Renal cortical epithelial cell (primary cell): ENCODE measurements at regions not wholly inside any gene's neighbourhood (a gene's known extent, or its start where the extent isn't known, plus 50 kb on each side); places are given as distances from the start of the nearest gene placed in this dataset.
A peak's percentile ranks its signal among the peaks of the same experiment; 100 is the strongest.

ENCODE experiments used
- DNase-seq: peaks from one replicate; pipeline ENCODE4 v3.0.0-alpha.2; 2011; ENCODE audit warnings: low read depth

DNA sequence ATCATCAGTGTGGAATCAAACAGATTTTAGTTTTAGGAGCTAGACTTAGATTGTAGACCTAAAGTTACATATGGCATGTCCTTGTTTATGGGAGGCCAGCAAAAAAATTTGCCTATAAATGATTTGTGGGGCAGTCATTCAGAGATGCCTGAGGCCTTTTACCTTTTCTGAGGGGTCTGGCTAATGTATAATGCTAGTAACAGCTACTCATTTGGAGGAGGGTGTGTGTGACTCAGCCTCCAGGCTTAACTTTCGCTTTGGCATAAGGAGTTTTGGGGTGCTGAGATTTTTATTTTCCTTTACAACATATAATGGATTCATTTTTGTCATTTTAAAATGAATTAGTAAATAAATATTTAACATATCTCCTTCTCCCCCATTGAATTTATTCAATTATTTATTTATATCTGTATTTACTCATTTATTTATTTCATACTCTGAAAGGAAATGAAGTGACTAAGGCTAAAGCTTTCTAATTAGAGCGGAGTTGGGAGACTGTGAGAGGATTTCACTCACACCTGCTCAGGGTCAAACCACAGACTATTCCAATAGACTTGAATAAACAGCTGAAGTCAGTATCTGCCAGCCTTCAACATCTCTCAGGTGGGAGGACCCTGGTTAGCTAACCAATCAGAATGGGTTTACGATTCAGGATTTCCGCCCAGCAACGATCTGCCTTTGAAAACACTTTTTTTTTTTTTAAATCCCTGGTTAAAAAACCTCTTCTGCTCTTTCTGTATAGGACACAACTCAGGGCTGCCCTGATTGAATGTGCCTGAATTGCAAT lies 487.5 kb upstream of the SGCD start:
- peak; percentile 85 for DNase-seq

DNA sequence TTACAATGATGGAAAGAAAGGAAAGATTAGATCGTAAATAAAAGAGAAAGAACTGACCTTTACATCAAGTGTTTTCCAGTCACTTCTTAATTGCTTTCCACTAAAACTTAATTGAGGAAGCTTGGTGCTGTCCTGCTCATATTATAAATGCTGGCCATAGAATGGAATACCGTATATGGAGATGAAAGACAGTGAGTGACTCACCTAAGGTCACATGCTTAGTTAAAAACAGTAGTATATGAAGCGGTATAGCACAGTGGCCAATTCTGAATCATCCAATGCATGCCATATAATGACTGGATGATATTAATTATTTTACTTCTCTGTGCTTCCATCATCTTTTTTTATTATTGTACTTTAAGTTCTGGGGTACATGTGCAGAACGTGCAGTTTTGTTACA lies 482.4 kb upstream of the SGCD start:
- DNase-seq, result no peak

DNA sequence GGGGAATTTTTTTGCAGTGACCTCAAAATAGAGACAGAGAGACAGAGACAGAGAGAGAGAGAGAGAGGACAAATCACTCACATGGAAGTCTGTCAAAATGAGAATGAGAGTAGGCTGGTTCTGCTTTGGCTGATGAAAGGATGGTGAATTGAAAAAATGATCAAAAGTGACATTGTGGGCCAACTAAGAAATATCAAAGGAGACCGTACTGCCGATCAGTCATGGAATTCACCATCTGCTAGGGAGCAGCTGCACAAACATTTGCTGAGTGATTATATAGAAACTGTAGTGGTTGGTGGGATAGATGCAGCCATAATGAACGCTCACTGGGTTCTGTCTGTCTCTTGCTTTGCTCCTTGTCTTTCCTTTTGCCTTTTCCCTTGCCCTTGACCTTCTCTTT lies 476.6 kb upstream of the SGCD start:
- no peak for DNase-seq

DNA sequence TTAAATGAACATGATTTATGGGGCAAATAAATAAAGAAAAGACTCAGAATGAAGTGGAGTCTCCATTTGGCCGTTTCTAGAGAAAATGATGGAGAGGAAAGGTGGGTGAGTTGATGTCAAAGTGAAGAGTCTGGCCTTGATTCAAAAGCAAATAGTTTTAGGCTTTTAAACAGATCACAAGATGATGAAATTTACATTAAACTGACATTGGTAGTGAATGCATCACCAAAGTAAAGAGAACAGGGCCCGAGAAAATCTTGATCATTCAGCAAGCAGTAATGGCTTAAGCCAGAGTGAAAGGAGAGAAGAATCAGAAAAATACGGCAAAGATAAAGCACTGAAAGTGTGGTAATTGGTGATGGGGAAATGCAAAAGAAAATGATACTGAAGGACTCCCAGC lies 460.0 kb upstream of the SGCD start:
- DNase-seq, result no peak

DNA sequence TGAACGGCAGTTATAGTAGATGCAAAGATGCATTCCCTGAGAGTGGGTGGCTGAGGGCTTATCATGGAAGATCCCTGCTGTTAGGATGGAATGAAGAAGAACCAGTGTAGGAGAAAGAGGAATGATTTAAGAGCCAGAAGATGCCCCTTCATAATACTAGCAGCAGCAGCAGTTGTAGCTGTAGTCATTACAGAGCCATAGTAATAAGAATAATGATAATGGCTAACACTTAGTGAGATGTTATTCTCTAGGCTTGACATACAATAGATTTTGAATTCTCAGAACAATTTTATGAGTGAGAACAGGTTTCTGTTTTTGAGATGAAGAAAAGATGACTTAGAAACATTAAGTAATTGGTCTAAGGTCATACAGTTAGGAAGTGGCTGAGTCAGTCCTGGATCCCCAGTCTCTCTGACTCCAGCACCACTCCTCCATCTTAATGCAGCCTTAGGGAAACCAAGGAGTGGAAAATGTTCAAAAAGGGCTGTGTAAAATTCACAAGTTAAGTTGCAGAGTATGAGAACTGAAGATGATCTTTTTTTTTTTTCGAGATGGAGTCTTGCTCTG lies 459.4 kb upstream of the SGCD start:
- no peak for DNase-seq

DNA sequence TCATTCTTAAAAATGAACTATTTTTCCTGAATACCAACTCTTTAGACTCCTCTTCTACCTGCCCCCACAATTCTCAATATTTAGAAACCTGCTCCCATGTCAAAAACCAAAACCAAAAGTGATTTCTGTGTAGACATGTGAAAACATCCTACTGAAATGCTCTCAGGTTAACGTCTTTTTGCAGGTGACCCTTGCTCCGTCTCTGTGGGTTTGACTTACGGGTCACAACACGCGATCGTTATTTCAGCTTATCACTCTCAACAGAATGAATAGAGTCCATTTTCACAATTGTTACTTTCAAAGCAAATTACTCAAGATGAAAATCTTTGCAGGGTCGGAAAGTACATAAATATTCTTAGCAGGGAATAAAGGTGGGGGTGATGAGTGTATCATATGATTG lies 456.3 kb upstream of the SGCD start:
- DNase-seq, result no peak

DNA sequence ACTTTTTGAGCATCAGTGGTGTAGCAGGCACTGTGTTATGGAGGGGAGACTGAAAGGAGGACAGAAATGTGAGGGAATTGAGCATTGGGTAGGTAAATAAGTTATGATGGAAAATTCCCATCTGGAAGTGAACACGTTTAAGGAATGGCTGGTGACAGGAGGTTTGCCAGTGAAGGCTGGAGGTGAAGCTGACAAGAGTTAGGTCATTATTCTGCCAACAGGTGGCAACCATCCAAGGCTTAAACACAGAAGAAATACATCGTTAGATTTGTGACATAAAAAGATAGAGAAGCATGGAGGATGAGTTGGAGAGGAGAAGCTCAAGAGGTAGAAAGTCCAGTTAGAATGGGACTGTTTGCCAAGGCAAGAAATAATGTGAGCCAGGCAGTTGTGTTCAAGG lies 455.3 kb upstream of the SGCD start:
- DNase-seq, result no peak

DNA sequence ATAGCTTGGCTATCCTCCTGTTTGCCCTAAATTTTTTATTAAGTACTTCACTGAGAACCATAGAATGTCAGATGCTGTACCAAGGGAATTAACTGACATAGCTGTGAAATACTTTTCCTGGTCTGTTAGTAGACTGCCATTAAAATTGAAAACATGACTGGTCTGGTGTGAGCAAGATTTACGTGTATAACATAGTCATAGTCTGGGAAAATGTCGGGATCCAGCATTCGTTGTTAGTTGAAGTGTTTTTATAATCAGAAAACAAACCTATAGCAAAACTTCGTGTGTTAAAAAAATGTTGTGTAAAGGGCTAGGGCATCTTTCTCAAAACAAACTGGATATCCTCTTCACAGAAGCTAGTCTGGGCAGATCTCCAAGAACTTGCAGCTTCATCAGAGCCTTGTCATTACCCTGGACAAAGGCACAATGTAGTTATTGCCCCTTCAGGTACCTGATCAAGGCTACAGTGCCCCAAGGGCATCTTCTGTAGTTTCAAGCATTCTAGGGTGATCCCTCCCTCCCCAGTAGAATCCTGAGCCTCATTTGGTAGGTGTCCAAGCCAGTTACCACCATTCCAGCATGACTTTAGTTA lies 454.2 kb upstream of the SGCD start:
- no peak for DNase-seq

DNA sequence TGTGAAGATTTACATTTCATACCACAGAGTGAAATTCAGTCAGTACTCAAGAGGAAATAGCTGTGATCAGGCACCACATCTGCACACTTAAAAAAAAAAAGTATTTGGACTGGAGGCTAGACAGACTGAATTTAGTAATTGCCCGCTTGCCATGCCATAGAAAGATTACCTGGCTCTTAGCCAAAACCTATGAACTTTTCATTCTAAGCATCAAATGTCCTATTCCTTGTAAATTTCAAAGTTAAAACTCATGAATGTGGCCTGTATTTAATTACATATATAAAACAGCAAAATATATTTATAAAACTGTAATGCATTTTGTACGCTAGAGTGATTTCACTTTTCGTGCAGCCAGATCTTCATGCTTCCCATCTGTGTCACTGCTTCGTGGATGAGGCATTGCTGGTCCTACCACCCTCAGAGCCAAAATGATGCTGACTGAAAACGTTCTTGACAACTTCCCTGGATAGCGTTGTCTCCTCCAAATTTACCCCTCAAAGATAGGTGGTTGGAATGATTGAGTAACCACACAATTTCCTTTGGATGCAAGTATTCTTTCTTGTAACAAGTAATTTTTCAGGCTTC lies 447.9 kb upstream of the SGCD start:
- no peak for DNase-seq

DNA sequence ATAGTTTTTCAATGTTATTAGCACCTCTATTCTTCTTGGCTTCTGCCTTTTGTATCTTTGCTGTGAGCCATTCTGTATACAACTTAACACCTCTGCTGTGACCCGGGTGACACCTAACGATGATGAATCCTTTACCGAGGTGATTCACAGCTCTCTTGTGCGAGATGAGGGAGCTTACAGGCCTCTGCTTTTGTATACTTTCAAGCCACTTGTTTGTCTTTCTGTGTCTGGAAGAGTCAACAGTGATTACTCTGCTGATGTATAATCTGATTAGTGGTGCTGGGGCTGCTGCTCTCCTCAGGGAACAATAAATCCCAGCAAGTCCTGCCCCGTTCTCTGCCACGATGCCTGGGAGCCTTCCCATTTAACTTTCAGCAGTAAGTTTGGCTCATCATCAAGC lies 442.9 kb upstream of the SGCD start:
- no peak for DNase-seq

DNA sequence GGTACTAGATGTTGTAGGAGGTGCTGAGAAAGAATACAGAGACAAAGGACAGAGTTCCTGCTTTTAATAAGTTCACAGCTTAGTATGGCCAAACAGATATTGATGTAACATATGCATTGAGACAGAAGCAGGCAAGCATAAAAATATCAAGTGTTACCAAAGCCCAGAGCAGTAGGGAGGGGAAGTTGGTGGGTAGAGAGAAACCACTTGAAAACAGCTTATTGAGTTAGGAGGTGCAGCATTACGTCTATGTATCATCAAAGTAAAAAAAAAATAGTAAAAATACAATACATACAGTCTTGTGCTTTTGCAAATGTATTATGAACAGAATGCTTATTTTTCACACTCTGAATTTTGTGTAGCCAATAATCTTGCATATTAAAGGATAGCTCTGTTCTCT lies 441.8 kb upstream of the SGCD start:
- DNase-seq, result no peak

DNA sequence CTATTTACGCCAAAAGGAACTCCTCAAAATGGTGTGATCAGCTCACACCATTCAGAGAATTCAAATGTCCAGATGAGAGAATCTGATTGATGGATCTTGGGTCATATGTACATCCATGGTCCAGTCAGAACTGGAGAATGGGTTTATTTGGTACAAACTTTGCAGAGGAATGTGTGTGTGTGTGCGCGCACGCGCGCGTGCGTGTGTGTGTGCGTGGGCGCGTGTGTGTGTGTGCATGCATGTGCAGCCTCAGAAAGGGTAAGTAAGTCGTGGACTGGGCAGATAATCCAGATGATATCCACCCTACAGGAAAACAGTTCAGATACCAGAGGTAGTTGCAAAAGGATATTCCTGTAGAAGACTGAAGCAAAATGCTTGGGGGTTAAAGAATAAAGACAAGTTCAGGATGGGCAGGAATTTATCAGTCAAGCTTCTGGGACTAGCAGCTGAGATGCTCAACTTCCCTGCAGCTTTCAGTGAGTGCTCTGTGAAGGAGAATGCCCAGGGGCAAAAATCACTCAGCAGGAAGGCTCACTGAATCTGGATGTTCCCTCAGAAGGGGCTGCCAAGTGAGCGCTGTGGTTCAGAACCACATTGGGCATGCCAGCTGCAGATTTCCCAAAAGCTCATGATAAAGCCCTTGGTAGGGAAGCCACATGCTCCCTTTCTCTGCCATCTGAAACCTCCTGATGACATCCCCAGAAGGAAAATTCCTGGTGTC lies 440.5 kb upstream of the SGCD start:
- DNase-seq, result no peak

DNA sequence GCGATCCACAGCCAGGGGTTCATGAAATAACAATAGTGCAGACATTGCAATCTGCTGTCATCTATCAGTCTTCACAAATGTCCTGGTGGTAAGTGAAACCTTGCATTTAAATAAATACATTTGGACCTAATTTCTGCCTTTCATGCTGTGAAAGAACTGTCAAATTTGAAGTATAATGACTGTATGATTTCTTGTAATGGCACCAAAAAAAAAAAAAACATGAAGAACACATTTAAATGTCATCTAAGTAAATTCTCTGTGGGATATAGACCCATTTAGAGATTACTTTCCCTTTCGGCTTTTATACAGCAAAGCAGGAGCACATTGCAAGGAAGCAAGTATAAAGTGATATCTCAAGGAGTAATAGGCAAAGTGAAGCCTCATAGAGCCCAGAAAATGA lies 431.5 kb upstream of the SGCD start:
- DNase-seq, result no peak

DNA sequence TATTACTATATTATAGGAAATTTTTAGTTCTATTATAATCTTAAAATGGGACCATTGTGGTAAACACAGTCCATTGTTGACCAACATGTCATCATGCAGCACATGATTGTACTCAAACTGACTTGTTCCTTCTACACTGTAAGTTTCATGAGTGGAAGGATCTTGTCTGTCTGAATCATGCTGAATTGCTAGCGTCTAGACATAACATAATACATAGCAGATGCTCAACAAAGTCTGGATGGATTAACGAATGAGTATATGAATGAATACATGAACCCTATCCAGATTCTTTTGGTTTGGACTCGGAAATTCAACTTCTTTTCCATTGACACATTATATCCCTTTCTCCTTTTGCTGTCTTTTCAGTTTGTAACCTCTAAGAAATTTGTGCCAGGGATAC lies 429.2 kb upstream of the SGCD start:
- DNase-seq, result no peak

DNA sequence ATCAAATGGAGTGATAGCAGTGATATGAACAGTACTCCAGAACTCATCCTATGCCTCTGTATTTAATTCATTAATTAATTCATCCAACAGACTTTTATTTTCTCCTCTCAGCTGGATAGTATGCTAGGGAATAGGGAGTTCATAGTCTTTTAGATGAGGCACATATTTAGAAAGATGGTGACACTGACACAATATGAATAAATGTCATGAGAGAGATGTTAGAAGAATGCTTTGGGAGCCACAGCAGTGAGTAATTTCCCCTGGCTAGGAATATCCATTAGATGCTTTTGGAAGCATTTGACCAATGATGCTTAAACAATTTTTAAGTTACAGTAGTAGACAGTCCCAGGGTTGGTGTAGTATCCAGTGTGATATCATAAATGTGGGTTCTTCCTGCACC lies 428.7 kb upstream of the SGCD start:
- DNase-seq, result no peak

DNA sequence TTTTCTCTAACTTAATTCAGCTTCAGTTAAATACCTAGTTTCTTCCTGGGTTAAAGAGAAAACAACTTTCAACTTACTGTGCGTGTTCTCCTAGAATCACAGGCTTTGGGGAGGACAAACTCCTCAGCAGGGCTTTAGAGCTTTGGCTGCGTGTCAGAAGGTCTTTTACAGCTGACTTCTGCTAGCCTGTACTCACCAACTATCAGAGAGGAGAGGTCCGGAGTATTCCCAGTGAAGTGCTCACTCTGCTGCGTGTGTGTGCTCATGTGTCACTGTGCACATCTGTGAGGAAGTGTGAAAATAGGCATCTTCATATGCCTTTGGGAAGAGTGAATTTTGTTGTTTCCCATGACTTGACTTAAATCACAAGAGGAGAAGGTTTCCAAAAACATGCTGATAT lies 423.2 kb upstream of the SGCD start:
- no peak for DNase-seq

DNA sequence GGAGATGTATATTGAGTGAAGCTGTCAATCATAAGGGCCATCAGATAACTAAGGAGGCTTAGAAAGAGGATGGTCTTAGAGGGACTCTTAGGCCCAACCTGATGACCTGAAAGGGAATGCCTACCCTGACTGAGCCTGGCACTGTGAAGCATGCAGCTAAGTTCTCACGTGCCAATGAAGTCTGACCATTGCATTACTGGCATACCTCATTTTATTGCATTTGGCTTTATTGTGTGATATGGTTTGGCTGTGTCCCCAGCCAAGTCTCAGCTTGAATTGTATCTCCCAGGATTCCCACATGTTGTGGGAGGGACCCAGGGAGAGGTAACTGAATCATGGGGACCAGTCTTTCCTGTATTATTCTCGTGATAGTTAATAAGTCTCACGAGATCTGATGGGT lies 421.6 kb upstream of the SGCD start:
- DNase-seq, result no peak

DNA sequence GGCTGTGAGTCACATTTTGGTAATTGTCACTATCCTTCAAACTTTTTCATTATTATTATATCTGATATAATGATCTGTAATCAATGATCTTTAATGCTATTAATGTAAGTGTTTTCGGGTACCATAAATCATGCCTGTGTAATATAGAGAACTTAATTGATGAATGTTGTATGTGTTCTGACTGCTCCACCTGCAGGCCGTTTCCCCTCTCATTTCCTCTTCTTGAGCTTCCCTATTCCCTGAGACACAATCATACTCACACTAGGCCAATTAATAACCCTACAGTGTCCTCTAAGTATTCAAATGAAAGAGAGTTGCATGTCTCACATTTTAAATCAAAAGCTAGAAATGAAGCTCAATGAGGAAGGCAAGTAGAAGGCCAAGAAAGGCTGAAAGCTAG lies 420.9 kb upstream of the SGCD start:
- DNase-seq, result no peak

DNA sequence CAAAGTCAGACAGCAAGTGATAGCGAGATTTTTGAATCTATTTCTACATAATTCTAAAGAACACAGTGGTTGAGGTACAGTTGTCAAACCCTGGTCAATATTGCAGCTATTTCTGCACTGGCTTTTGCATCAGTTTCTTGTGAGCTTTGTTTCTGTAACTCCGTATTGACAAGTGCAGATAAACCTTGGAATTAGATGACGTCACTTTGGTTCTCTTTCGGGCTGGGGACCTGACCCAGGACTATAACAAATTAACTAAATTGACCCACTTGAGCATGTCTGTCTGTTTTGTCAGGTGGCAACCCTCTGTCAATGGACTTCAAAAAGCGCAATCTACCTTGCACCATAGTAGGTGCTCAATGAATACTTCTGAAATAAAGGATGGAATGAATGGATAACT lies 418.4 kb upstream of the SGCD start:
- no peak for DNase-seq

DNA sequence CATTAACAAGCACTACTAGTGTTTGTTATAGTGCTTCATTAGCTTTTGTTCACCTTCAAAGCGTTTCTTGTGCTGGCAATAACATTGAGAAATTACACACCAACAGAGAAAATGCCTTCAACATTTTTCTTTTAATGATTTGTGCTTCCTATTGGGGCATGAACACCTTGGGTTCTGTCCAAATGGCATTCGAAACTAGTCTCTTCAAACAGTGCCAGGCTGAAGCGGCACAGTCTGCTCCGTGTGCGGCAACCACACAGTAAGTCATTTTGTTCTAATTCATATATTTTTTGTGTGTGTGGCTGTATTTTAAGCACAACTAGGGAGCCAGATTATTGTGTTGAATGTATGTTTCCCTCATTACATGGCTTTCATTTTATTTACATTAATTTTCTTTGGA lies 414.7 kb upstream of the SGCD start:
- no peak for DNase-seq

DNA sequence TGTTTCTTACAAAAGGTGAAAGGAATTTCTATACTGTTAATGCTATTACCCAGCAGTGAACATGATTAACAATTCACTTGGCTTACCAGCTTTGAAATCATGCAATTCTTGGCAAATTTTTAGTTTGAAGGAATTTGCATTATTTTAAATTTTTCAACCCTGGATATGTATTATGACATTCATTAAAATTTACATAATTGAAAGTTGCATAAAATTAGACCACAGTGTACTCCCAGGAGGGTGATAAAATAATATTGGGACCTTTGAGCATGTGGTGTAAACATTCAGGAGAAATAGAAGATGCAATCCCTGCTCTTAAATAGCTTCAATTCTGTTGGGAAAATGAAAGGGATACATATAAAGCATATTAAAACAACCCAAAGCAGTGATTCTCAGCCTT lies 412.2 kb upstream of the SGCD start:
- DNase-seq, result no peak

DNA sequence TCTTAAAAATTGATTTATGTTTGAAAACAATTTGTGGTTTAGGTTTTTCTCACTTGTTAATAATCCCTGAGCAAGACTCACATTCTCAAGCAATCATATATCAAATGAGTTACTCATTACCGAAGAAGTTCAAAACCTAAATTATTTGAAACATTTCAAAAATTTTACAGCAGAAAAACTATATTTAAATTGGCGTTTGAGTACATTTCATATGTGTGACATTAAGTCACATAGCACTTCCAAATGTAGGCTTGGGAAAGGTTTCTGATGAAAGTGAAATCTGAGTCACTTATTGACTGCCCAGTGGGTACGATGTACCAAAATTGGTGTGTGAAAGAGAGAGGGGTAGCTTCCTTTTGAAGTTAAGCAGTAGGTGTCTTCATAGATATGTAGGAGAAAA lies 411.4 kb upstream of the SGCD start:
- DNase-seq, result no peak

DNA sequence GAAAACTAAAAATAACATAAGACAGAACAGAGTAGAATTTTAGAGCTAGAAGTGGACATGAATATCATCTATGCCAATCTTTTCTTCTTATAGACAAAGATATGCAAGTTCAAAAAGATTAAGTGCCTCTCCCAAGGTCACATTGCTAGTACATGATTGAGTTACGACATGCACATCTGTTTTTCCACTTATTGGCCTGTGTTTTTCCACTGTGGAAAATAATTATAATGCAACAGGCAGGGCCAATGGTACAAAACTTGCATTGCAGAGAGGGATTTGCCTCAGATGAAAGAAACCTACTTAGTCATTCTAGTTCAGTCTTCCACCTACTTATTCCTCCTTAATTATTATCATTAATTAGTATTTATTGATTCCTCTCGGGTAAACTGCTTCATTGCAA lies 407.8 kb upstream of the SGCD start:
- DNase-seq, result no peak
